ENCODE measurements at regions not wholly inside any gene's neighbourhood (a gene's known extent, or its start where the extent isn't known, plus 50 kb on each side); places are given as distances from the start of the nearest gene placed in this dataset.

- Mint-ChIP-seq H3K9me3 (no peaks in the 10 kb centered on the region), H3K4me1 (peaks cover 11% of the 10 kb centered on the region), H3K36me3 (ENCODE audit: low read depth) (no peaks in the 10 kb centered on the region), H3K4me3 (no peak overlapping the region), H3K27me3 (ENCODE audit: low read depth) (peaks cover 5% of the 10 kb centered on the region), H3K27ac (peak overlapping the region in 1 of 3 experiments; percentile 31)
- no peak for TF ChIP-seq CTCF (IDR thresholded peaks at IDR 0.05; ENCODE audit: unreplicated experiment in 3 of 3)
Measured at GRCh38 chr5:102603670-102604069, 104.9 kb upstream of the SLCO6A1 start.

- Mint-ChIP-seq H3K4me1 (no peaks in the 10 kb centered on the region), H3K27ac (no peak overlapping the region), H3K27me3 (ENCODE audit: low read depth) (peaks cover under 1% of the 10 kb centered on the region), H3K36me3 (ENCODE audit: low read depth) (no peaks in the 10 kb centered on the region), H3K9me3 (no peaks in the 10 kb centered on the region), H3K4me3 (no peak overlapping the region)
- TF ChIP-seq CTCF (IDR thresholded peaks at IDR 0.05; ENCODE audit: unreplicated experiment in 3 of 3) = no peak
Measured at GRCh38 chr5:102608414-102608813, 109.6 kb upstream of the SLCO6A1 start.

GRCh38 chr5:102611312-102611711 lies 112.5 kb upstream of the SLCO6A1 start:
- H3K4me1 Mint-ChIP-seq = no peaks in the 10 kb centered on the region
- no peak overlapping the region for H3K27ac Mint-ChIP-seq
- no peaks in the 10 kb centered on the region for H3K36me3 Mint-ChIP-seq (ENCODE audit: low read depth)
- TF ChIP-seq CTCF (IDR thresholded peaks at IDR 0.05; ENCODE audit: unreplicated experiment in 3 of 3) = no peak
- peaks cover 12% of the 10 kb centered on the region for H3K9me3 Mint-ChIP-seq
- H3K4me3 Mint-ChIP-seq = no peak overlapping the region
- no peaks in the 10 kb centered on the region for H3K27me3 Mint-ChIP-seq (ENCODE audit: low read depth)

- H3K36me3 Mint-ChIP-seq (ENCODE audit: low read depth) = no peaks in the 10 kb centered on the region
- no peaks in the 10 kb centered on the region for H3K27me3 Mint-ChIP-seq (ENCODE audit: low read depth)
- no peak for TF ChIP-seq CTCF (IDR thresholded peaks at IDR 0.05; ENCODE audit: unreplicated experiment in 3 of 3)
- no peak overlapping the region for H3K27ac Mint-ChIP-seq
- no peak overlapping the region for H3K4me3 Mint-ChIP-seq
- H3K9me3 Mint-ChIP-seq = peaks cover 12% of the 10 kb centered on the region
- peaks cover 5% of the 10 kb centered on the region for H3K4me1 Mint-ChIP-seq
Measured at GRCh38 chr5:102613661-102614060, 114.9 kb upstream of the SLCO6A1 start.

- Mint-ChIP-seq H3K27me3 (ENCODE audit: low read depth) (peaks cover 4% of the 10 kb centered on the region), H3K36me3 (ENCODE audit: low read depth) (no peaks in the 10 kb centered on the region), H3K4me3 (no peak overlapping the region), H3K27ac (peak overlapping the region in 2 of 3 experiments; percentile 7 to 33), H3K4me1 (peaks cover 9% of the 10 kb centered on the region), H3K9me3 (peaks cover 12% of the 10 kb centered on the region)
- TF ChIP-seq CTCF (IDR thresholded peaks at IDR 0.05; ENCODE audit: unreplicated experiment in 3 of 3) = no peak
Measured at GRCh38 chr5:102617191-102618187, 118.7 kb upstream of the SLCO6A1 start.

All from nephron (organoid).